HepG2 (cell line): ENCODE measurements at regions not wholly inside any gene's neighbourhood (a gene's known extent, or its start where the extent isn't known, plus 50 kb on each side); places are given as distances from the start of the nearest gene placed in this dataset.

Experiments
- FOSL1 ChIP-seq: sonication (generic); formaldehyde crosslinking; IDR thresholded peaks from 2 replicates; pipeline ENCODE4 v1.9.0; 2021; ENCODE audit warnings: missing genetic modification reagents, borderline replicate concordance
- NFATC3 ChIP-seq: sonication (generic); formaldehyde crosslinking; IDR thresholded peaks from 2 replicates; pipeline ENCODE4 v1.5.1; 2020; ENCODE audit warnings: mild to moderate bottlenecking, missing genetic modification reagents
- RCOR2 ChIP-seq: IDR thresholded peaks from 2 replicates; pipeline ENCODE4 v1.6.1; 2016; ENCODE audit warnings: missing biosample characterization, missing genetic modification reagents
- SOX13 ChIP-seq, 3 experiments: fragments of 450-650 bp in 1 of 3; sonication (generic) in 1 of 3; formaldehyde crosslinking in 1 of 3; IDR thresholded peaks in 2 of 3; conservative IDR thresholded peaks in 1 of 3; 2 replicates each; pipeline versions ENCODE4 v1.5.0 to v1.6.1; 2016 to 2020; ENCODE audit warnings: antibody characterized with exemption in 1 of 3, mild to moderate bottlenecking in 1 of 3, missing compliant biosample characterization in 1 of 3, missing genetic modification reagents in 1 of 3, moderate library complexity in 1 of 3
- TBL1XR1 ChIP-seq: fragments of 150-350 bp; IDR thresholded peaks from 2 replicates; pipeline ENCODE4 v1.6.1; 2014; ENCODE audit warnings: borderline replicate concordance, low read length; ENCODE audit not compliant: partially characterized antibody
- TBX2 ChIP-seq: sonication (generic); formaldehyde crosslinking; IDR thresholded peaks from 2 replicates; pipeline ENCODE4 v1.5.0; 2020; ENCODE audit warnings: missing genetic modification reagents, mild to moderate bottlenecking, borderline replicate concordance
- THAP11 ChIP-seq: IDR thresholded peaks from 2 replicates; pipeline ENCODE4 v1.6.1; 2016; ENCODE audit warnings: missing biosample characterization, missing genetic modification reagents
- ZNF136 ChIP-seq: sonication (generic); formaldehyde crosslinking; IDR thresholded peaks from 2 replicates; pipeline ENCODE4 v1.8.1; 2022; ENCODE audit warnings: low read depth, mild to moderate bottlenecking, moderate library complexity, missing genetic modification reagents
- ZNF3 ChIP-seq: IDR thresholded peaks from 2 replicates; pipeline ENCODE4 v1.7.0; 2017; ENCODE audit warnings: inconsistent platforms
- ZNF550 ChIP-seq: sonication (generic); formaldehyde crosslinking; IDR thresholded peaks from 2 replicates; pipeline ENCODE4 v1.4.0; 2020; ENCODE audit warnings: mild to moderate bottlenecking, missing genetic modification reagents, borderline replicate concordance
- ZNF792 ChIP-seq: IDR thresholded peaks from 2 replicates; pipeline ENCODE4 v1.6.1; 2016
- ZSCAN9 ChIP-seq: IDR thresholded peaks from 2 replicates; pipeline ENCODE4 v1.6.1; 2016; ENCODE audit warnings: borderline replicate concordance
- TF ChIP-seq, protein P1 (sequence below): sonication (generic); formaldehyde crosslinking; IDR thresholded peaks from 2 replicates; pipeline ENCODE4 v1.4.0; 2020; ENCODE audit warnings: missing genetic modification reagents, borderline replicate concordance
- TF ChIP-seq, protein P2 (sequence below): sonication (generic); formaldehyde crosslinking; IDR thresholded peaks from 2 replicates; pipeline ENCODE4 v1.4.0; 2020; ENCODE audit warnings: missing genetic modification reagents
- TF ChIP-seq, protein P3 (sequence below): sonication (generic); formaldehyde crosslinking; IDR thresholded peaks from 2 replicates; pipeline ENCODE4 v1.4.0; 2020; ENCODE audit warnings: missing genetic modification reagents, borderline replicate concordance
- TF ChIP-seq, protein P4 (sequence below): sonication (generic); formaldehyde crosslinking; IDR thresholded peaks from 2 replicates; pipeline ENCODE4 v1.8.0; 2022; ENCODE audit warnings: missing genetic modification reagents, mild to moderate bottlenecking, moderate library complexity, borderline replicate concordance
- TF ChIP-seq, protein P5 (sequence below): sonication (generic); formaldehyde crosslinking; IDR thresholded peaks from 2 replicates; pipeline ENCODE4 v1.5.0; 2020; ENCODE audit warnings: mild to moderate bottlenecking, missing genetic modification reagents

DNA sequence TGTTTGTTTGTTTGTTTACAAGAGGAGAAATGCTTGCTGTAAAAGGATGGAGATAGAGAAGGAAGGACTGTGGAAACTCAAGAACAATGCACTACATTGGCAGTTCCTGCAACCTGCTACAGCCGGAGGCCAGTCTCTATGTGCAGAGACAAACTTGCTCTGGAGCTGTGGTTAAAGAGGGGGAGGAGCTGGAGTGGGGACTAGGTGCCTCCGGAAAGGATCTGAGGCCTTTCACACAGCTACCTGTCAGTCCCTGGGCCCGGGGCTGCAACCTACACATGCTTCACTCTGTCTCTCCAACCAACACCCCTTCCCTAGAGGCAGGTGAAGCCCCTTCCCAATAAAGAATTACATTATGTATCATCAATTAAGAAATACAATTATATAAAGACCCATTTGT is 1234.0 kb upstream of the ZEB2 start (continued):
- TF ChIP-seq RCOR2 (CRISPR knock-in tag) (0 out of 2 replicates have a peak, but pooled peaks have one; percentile 53), NFATC3 (CRISPR knock-in tag) (no peak), SOX13 (IDR thresholded peaks at IDR 0.05) (no peak), SOX13 (CRISPR knock-in tag; conservative IDR thresholded peaks at IDR 0.05 in 1 of 2, IDR thresholded peaks at IDR 0.05 in 1 of 2) (peak in 1 of 2 experiments; percentile 80; a peak in 2 of 4 replicates), ZNF136 (CRISPR knock-in tag) (no peak), TBL1XR1 (no peak), FOSL1 (CRISPR knock-in tag) (no peak), ZNF792 (CRISPR knock-in tag) (peak; percentile 67; the same call in 1 of the 2 replicates), ZSCAN9 (CRISPR knock-in tag) (peak; percentile 30; the same call in 1 of the 2 replicates), ZNF3 (CRISPR knock-in tag) (no peak), THAP11 (peak; percentile 42; the same call in 1 of the 2 replicates), ZNF550 (no peak), TBX2 (CRISPR knock-in tag) (0 out of 2 replicates have a peak, but pooled peaks have one; percentile 34)
- TF ChIP-seq, protein P1, sequence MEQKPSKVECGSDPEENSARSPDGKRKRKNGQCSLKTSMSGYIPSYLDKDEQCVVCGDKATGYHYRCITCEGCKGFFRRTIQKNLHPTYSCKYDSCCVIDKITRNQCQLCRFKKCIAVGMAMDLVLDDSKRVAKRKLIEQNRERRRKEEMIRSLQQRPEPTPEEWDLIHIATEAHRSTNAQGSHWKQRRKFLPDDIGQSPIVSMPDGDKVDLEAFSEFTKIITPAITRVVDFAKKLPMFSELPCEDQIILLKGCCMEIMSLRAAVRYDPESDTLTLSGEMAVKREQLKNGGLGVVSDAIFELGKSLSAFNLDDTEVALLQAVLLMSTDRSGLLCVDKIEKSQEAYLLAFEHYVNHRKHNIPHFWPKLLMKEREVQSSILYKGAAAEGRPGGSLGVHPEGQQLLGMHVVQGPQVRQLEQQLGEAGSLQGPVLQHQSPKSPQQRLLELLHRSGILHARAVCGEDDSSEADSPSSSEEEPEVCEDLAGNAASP (CRISPR knock-in tag), result peak; percentile 65; the same call in 1 of the 2 replicates
- TF ChIP-seq, protein P2, sequence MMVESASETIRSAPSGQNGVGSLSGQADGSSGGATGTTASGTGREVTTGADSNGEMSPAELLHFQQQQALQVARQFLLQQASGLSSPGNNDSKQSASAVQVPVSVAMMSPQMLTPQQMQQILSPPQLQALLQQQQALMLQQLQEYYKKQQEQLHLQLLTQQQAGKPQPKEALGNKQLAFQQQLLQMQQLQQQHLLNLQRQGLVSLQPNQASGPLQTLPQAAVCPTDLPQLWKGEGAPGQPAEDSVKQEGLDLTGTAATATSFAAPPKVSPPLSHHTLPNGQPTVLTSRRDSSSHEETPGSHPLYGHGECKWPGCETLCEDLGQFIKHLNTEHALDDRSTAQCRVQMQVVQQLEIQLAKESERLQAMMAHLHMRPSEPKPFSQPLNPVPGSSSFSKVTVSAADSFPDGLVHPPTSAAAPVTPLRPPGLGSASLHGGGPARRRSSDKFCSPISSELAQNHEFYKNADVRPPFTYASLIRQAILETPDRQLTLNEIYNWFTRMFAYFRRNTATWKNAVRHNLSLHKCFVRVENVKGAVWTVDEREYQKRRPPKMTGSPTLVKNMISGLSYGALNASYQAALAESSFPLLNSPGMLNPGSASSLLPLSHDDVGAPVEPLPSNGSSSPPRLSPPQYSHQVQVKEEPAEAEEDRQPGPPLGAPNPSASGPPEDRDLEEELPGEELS (CRISPR knock-in tag), result peak; percentile 61; the same call in 1 of the 2 replicates
- TF ChIP-seq, protein P3, sequence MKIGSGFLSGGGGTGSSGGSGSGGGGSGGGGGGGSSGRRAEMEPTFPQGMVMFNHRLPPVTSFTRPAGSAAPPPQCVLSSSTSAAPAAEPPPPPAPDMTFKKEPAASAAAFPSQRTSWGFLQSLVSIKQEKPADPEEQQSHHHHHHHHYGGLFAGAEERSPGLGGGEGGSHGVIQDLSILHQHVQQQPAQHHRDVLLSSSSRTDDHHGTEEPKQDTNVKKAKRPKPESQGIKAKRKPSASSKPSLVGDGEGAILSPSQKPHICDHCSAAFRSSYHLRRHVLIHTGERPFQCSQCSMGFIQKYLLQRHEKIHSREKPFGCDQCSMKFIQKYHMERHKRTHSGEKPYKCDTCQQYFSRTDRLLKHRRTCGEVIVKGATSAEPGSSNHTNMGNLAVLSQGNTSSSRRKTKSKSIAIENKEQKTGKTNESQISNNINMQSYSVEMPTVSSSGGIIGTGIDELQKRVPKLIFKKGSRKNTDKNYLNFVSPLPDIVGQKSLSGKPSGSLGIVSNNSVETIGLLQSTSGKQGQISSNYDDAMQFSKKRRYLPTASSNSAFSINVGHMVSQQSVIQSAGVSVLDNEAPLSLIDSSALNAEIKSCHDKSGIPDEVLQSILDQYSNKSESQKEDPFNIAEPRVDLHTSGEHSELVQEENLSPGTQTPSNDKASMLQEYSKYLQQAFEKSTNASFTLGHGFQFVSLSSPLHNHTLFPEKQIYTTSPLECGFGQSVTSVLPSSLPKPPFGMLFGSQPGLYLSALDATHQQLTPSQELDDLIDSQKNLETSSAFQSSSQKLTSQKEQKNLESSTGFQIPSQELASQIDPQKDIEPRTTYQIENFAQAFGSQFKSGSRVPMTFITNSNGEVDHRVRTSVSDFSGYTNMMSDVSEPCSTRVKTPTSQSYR (CRISPR knock-in tag), result peak; percentile 82; the same call in 1 of the 2 replicates
- TF ChIP-seq, protein P4, sequence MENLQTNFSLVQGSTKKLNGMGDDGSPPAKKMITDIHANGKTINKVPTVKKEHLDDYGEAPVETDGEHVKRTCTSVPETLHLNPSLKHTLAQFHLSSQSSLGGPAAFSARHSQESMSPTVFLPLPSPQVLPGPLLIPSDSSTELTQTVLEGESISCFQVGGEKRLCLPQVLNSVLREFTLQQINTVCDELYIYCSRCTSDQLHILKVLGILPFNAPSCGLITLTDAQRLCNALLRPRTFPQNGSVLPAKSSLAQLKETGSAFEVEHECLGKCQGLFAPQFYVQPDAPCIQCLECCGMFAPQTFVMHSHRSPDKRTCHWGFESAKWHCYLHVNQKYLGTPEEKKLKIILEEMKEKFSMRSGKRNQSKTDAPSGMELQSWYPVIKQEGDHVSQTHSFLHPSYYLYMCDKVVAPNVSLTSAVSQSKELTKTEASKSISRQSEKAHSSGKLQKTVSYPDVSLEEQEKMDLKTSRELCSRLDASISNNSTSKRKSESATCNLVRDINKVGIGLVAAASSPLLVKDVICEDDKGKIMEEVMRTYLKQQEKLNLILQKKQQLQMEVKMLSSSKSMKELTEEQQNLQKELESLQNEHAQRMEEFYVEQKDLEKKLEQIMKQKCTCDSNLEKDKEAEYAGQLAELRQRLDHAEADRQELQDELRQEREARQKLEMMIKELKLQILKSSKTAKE (CRISPR knock-in tag), result no peak
- TF ChIP-seq, protein P5, sequence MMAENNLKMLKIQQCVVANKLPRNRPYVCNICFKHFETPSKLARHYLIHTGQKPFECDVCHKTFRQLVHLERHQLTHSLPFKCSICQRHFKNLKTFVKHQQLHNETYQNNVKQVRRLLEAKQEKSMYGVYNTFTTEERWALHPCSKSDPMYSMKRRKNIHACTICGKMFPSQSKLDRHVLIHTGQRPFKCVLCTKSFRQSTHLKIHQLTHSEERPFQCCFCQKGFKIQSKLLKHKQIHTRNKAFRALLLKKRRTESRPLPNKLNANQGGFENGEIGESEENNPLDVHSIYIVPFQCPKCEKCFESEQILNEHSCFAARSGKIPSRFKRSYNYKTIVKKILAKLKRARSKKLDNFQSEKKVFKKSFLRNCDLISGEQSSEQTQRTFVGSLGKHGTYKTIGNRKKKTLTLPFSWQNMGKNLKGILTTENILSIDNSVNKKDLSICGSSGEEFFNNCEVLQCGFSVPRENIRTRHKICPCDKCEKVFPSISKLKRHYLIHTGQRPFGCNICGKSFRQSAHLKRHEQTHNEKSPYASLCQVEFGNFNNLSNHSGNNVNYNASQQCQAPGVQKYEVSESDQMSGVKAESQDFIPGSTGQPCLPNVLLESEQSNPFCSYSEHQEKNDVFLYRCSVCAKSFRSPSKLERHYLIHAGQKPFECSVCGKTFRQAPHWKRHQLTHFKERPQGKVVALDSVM (CRISPR knock-in tag), result peak; percentile 48; the same call in 1 of the 2 replicates
